Non-pigmented ciliary epithelial cell (primary cell): ENCODE measurements at regions not wholly inside any gene's neighbourhood (a gene's known extent, or its start where the extent isn't known, plus 50 kb on each side); places are given as distances from the start of the nearest gene placed in this dataset.
A peak's percentile ranks its signal among the peaks of the same experiment; 100 is the strongest.

Experiments used
- DNase-seq: peaks from one replicate; pipeline ENCODE4 v3.0.0-alpha.2; 2010; ENCODE audit warnings: low read depth

DNA sequence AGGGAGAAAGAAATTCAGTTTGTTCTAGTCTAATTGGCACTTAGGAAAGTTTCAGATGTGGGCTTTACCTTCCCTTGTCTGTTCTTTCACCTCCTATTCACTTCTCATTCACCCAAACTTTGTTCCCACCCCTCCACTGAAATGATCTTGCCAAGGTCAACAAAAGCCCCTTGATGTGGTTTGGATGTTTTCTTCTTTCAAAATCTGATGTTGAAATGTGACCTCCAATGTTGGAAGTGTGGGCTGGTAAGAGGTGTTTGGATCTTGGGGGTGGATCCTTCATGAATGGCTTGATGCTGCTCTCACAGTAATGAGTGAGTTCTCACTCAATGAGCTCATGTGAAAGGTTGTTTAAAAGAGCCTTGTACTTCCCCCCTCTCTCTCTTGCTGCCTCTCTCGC, 379.3 kb downstream of the HHIPL2 start:
- no peak for DNase-seq

DNA sequence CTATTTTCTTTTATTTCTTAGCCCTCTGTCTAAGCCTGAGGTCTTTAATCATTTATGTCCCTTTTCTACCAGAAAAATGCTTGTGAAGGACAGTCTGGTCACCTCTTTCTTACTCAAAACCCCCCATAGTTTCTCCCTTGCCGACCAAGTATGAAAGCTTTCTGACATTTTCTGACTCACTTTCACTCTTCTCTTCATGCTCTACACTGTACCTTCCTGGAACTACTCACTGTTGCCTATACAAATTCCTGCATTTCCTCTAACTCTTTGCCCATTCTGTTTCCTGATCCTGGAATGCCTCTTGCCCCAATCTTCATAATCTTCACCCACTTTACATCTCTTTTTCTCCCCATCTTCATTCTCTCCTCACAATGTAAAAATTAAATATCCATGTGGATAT, 380.0 kb downstream of the HHIPL2 start:
- no peak for DNase-seq

DNA sequence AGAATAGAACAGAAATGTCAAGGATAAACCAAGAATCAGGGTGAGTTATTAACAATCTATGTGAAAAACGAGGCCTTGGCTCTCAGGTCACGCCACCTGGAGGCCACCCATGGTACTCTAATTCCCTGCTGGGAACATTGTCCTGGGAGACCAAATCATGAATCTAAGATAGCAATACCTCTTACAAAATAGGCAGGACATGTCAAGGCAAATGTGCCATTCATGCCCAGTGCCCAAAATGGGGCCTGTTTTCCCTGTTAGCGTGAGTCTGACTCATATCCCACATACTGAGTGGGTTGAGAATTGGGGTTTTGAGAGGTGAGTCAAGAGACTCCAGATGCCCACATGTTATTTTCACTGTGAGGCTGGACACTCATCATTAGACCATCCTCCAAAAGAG, 380.8 kb downstream of the HHIPL2 start:
- peak; percentile 72 for DNase-seq

DNA sequence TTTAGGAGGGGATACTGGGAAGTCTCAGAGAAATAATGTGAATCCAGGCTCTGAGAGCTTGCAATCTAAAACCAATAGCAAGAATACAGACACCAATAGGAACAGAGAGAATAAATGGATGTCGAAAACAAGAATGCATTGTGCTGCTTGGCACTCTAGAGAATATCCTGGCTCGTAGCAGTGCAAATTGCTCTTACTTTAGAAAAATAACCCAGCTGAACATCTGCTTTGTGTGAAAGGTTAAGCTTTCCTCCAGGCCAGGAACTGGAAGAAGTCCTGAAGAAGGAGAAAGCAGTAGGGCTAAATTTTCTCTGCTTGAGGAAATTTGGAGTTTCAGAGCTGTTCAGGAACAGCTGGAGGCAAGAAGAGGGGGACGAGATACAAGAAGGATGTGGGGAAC, 382.3 kb downstream of the HHIPL2 start:
- no peak for DNase-seq

DNA sequence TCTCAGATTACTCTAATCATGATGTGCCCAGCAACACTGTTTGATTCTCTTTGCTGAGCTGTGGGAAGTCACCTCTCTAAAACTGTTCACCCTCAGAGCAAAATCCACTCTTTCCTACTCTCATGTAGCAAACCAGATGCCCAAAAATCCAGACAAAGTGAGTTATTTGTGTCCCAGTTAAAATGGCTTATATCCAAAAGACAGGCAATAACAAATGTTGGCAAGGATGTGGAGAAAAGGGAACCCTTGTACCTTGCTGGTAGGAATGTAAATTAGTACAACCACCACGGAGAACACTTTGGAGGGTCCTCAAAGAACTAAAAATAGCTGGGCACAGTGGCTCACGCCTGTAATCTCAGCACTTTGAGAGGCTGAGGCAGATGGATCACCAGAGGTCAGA, 384.0 kb downstream of the HHIPL2 start:
- no peak for DNase-seq

DNA sequence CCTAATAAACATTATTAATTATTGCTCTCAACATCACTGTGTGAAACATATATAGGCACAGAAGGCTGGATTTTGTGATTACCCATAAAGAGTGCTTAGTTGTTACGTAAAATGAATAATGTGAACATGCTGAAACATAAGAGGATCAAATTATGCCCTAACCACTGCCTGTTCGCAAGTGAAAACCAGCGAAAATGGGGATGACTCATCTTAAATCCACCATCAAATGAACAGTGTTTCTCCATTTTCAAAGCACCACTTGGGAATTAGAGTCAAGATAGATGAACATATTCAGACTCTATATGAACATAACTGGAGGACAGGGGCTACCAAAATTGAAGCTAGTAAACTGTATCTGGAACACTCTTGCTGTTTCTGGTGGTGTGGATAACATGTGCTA, 386.2 kb downstream of the HHIPL2 start:
- no peak for DNase-seq

DNA sequence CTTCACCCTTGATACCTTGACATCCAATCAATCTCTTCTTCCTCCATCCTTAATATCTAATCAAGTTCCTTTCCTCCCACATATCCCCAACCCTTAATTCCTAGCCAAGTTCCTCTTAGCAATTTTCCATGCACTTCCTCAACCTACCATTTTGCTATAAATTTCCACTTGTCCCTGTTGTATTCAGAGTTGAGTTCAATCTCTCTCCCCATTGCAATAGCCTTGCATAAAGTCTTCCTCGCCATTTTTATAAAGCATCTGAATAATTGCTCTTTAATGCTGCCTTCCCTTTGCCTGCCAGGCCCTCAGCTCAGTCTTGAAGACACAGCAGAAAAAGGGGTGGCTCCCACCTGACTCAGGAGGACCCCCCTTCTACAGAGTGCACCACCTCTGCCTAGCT, 390.3 kb downstream of the HHIPL2 start:
- DNase-seq = no peak

DNA sequence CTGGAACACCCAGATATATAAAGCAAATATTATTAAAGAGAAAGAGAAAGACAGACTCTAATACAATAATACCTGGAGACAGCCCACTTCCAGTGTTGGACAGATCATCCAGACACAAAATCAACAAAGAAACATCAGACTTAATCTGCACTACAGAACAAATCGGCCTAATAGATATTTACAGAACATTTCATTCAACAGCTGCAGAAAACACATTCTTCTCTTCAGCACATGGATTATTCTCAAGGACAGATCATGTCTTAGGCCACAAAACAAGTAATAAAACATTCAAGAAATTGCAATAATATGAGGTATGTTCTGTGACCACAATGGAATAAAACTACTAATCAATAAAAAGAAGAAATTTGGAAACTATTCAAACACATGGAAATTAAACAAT, 398.3 kb upstream of the DUSP10 start:
- no peak for DNase-seq

DNA sequence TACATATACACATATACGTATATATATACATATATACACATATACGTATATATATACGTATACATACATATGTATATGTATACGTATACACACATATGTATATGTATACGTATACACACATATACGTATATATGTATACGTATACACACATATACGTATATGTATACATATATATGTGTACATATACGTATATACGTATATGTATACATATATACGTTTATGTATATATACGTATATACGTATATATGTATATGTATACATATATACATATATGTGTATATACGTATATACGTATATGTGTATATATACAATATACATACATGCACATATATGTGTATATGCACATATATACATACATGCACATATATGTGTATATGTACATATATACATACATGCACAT, 396.2 kb upstream of the DUSP10 start:
- no peak for DNase-seq

DNA sequence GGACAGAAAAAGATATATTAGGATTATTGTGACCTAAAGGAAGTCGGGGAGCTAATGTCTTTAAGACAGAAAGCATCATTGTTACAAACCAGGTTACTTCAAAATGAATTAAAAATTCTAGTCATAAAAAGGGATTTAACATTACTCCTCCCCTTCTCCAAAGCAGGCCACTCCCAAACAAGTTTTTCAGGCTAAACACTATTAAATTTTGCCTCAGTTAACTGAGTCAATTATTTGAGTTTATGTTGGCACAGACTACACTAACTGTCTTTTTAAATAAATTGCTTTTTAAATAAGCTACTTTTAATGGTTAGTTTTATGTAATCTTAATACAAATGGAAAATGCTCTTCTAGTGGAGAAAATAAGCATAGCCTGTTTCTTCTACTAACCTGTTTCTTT, 395.0 kb upstream of the DUSP10 start:
- DNase-seq = no peak

DNA sequence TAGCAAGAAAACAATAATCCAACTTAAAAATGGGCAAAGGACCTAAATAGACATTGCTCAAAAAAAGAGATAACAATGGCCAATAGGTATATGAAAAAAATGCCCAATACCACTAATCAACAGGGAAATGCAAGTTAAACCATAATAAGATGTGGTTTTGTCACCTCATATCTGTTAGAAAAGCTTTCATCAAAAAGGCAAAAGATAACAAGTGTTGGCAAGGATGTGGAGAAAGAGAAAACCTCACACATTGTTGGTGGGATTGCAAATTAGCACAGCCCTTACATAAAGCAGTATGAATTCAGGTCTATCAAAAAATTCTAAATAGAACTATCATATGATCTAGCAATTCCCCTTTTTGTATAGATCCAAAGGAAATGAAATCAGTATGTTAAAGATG, 387.2 kb upstream of the DUSP10 start:
- DNase-seq = no peak

DNA sequence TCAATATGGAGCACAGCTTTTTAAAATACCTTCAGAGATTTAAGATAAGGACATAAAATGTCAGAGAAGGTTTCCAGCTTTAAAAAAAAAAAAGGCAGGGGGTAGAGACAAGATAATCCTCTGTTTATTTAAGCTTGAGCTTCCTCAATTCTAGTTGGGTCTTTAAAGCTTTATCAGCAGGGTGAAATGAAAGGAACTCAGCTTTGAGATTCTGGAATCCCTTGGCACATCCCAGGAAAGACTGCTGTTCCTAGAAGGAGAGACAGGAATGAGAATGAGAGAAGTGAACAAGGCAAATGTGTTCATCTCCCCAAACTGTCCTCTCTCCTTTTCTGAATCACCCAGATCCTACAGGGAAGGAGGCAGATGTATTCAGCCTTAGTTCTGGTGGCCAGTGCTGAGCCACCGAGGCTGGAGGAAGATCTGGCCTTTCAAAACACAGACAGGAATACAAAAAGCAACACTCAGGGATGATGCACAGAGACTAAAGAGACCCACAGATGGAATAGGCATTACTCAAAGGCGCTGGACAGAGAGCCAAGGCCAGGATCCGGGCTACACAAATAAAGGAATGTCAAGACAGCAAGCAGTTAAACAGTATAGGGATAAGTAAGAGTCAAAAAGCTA, 385.8 kb upstream of the DUSP10 start:
- no peak for DNase-seq

DNA sequence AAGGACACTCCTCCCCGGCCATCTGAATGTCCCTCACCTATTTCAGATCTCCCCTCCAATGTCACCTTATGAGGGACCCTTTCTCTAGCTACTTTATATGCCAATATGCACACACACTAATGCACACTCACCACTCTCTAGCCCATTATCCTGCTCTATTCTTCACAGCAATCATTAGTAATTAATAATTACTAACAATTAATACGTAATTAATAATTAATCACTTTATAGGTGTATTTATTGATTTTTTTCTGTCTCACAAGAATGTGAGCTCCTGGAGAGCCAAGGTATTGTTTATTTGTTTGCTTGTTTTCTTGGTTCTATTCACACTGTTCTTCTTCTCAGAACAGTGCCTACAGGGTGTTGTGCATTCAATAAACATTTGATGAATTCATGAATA, 385.2 kb upstream of the DUSP10 start:
- DNase-seq = no peak

DNA sequence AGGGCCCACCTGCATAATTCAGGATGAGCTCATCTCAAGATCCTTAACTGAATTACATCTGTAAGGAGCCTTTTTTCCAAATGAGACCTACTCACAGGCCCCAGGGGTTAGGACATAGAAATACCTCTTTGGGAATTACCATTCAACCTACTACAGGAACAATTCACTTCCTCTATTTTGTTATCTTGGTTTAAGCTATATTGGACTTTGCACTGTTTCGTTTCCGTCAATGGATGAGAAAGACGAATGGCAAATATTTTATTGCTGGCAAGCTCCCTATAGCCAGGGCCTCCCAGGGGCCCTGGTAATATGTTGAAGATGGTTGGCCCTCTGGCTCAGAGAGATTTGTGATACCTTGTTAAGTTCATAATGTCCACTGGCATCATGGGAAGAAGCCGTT, 384.2 kb upstream of the DUSP10 start:
- DNase-seq = no peak

DNA sequence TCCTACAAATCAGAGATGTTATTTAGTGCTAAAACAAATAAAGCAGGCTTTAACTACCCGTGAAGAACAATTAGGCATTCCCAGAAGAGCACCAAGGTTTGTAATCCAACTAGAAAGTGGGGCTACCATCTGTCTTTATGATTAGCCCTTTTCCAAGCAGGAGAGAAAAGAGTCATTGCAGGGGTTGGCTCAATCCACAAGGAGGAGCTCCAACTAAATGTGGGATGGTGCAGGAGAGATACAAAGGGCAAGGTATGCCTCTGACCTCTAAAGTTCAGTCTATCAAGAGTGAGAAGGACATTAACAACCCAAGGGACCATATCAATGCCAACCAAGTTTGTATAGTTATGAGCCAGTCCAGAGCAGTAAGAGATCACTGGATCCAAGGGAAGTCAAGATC, 382.7 kb upstream of the DUSP10 start:
- DNase-seq = no peak

DNA sequence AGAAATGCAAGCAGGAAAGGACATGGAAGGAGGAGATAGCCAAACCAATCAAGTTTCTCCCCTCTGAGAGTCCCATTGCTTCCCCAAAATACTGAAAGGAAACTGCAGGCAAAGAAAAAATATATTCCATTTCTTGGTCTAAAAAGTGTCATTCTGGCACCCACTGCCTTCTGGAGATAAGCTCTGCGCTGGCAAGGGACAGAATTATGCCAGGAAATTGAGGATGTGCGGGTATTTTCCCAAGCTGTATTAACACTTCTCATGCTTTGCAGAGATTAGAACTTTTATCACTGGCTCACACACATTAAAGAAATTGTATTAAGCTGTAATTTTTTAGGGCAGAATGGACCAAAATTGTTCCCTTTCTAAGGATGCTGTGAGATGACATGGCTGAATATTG, 381.2 kb upstream of the DUSP10 start:
- no peak for DNase-seq

DNA sequence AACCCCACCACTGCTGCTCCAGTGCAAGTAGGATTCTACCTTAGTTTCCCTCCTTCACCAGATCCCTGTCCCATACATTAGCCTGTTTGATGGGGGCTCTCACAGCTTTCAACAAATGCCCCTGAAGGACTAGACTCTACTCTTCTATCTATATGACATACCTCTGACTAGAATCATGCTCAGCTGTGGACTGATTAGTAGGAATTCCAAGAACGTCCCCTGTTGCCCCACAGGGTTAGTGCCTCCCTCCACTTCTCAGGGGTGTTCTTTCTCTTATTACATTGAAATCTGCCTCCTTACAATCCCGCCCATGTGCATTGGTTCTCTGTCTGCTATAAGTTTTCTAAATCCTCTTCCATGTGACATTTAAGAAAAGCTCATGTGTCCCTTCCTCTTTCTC, 375.9 kb upstream of the DUSP10 start:
- DNase-seq = no peak

DNA sequence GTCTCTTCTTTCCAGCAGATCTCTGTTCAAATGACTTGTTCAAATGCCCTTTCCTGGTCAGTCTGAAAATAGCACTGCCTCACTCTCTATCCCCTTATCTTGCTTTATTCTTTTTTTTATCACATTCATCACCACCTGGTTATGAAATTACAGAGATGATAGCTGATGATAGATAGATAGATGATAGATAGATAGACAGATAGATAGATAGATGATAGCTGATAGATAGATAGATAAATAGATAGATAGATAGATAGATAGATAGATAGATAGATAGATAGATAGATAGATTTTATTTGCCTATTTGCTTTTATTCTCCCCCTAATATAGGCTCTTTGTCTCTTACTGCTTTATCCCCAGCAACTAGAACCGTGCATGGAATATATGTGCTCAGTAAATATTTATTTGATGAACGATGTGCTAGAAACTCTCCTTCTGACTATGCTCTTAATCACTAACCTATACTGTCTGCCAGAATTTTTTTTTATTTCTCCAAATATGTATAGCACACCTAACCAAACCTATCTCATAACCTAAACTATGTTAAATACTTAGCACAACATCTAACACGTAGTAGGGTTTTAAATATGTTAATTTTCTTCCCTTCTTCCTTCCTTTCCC, 372.8 kb upstream of the DUSP10 start:
- DNase-seq = no peak

DNA sequence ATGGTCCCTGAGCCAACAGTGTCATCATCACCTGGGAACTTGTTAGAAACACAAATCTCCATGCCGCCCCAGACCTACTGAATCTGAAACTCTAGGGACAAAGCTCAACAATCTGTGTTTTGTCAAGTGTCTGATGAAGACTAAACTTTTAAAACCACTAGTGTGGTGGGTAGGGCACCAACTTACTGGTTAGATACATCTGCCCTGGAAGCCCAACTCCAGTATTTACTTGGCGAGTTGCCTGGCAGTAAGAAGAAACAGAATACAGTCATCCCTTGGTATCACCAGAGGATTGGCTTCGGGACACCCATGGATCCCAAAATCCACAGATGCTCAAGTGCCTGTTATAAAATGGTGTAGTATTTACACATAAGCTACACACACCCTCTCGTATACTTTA, 367.9 kb upstream of the DUSP10 start:
- DNase-seq = no peak

DNA sequence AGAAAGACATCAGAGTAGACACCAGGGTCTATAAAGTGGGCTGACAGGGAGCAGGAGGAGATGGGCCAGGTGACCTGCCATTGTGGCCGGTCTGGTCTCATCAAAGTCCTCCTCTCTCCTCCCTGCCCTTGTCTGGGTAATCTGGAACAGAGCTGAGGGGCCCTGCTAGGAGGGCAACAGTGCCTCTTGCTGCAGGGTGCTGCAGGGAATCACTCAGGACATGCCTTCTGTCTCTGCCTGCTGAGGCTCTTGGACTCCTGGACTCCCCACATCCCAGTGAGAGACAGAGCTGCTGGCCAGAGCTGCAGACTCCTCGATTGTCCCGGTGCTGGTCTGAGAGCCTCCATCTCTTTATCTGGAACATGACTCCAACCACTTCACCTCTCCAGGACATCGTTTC, 366.1 kb upstream of the DUSP10 start:
- no peak for DNase-seq

DNA sequence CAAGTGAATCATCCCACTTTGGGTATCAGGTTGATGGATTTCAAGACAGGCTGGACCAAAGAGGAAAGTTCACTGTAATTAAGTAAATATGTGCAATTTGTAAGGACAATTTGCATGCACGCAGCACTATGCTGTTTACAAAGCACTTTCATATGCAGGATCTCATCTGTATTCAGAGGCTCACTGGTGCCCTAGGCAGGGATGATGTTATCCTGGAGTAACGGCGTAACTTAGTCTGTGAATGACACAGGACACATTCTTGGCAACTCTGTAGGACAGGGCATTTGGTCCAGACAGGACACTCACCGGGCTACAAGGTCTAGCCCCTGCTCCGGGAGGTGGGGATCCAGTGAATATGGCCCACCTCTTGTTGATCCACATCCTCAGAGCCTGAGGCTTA, 365.4 kb upstream of the DUSP10 start:
- DNase-seq = no peak

DNA sequence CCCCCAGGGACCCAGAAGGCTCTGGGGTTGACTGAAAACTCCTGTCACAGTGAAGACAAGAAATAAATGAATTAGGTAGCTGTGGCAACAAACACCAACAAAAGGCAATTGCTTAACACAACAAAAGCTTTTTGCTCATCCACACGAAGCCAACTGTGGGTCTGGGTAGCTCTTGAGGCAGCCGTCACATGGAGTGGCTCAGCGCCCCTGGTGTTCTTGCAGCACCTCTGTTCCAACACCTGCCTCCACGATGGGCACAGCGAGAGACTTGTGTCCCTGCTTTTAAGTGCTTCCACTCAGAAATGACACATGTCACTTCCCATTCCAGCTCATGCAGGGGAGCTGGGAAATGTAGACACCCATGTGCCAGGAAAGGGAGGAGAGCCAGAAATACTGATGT, 364.5 kb upstream of the DUSP10 start:
- no peak for DNase-seq

DNA sequence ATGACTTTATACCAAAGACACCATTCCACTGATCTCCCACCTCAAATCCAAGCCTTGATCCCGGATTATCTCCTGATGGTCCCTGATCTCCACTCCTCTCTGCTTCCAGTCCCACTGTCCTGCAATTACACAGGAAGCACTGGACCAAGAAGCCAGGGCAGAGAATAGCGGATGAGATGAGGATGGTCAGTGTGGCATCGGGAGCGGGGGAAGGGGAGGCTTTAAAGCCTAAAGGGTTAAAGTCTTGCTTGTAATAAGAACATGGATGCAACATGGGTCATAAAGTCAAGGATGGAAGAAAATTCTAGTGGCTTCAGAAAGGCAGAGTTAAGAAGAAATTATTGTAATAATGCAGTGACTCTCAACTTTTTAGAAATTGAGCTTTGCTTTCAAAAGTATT, 364.0 kb upstream of the DUSP10 start:
- DNase-seq = no peak

DNA sequence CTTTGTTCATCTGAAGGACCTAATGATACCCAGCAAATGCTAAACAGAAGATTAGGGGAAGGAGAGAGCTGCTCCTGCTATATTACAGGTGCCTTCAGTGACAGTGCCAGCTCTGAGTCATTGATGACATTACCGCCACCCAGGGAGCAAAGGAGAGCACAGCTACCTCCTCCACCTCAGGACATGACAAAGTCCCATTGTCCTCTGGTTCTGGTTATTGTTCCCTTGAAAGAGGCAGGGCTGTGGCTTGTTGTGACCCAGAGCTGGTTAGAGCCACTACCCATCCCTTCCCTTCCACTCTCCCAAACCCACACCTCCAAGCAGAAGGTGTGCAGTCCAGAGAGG, 363.5 kb upstream of the DUSP10 start:
- DNase-seq = no peak
